ENCODE measurements at regions not wholly inside any gene's neighbourhood (a gene's known extent, or its start where the extent isn't known, plus 50 kb on each side); places are given as distances from the start of the nearest gene placed in this dataset.

DNA sequence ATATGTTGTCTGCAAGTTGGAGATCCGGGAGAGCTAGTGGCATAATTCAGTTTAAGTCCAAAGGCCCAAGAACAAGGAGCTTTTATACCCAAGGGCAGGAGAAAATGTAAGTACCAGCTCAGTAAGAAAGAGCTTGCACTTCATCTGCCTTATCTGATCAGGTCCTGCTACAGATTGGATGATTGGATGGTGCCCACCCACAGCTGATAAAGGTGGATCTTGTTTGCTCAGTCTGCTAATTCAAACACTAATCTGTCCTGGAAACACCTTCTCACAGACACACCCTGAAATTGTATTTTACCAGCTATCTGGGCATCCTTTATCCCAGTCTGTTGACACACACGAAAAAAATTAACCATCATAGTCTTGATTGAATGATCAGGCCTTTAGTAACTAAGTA is 230.7 kb upstream of the SLC16A7 start:
- TF ChIP-seq, protein P1, sequence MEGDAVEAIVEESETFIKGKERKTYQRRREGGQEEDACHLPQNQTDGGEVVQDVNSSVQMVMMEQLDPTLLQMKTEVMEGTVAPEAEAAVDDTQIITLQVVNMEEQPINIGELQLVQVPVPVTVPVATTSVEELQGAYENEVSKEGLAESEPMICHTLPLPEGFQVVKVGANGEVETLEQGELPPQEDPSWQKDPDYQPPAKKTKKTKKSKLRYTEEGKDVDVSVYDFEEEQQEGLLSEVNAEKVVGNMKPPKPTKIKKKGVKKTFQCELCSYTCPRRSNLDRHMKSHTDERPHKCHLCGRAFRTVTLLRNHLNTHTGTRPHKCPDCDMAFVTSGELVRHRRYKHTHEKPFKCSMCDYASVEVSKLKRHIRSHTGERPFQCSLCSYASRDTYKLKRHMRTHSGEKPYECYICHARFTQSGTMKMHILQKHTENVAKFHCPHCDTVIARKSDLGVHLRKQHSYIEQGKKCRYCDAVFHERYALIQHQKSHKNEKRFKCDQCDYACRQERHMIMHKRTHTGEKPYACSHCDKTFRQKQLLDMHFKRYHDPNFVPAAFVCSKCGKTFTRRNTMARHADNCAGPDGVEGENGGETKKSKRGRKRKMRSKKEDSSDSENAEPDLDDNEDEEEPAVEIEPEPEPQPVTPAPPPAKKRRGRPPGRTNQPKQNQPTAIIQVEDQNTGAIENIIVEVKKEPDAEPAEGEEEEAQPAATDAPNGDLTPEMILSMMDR (IDR thresholded peaks at IDR 0.05) = no peak
- TF ChIP-seq POLR2AphosphoS5 (IDR thresholded peaks at IDR 0.05) = no peak
- TF ChIP-seq EP300 (IDR thresholded peaks at IDR 0.05) = no peak
- TF ChIP-seq POLR2A (IDR thresholded peaks at IDR 0.05) = no peak

Measured in stomach (tissue), 4 donors.